ENCODE measurements at regions not wholly inside any gene's neighbourhood (a gene's known extent, or its start where the extent isn't known, plus 50 kb on each side); places are given as distances from the start of the nearest gene placed in this dataset.

- DNase-seq (ENCODE audit: low spot score) = no peak
Observed at GRCh38 chr2:215619022-215619958, 183.4 kb upstream of the FN1 start.

GRCh38 chr2:215618145-215618544 lies 182.3 kb upstream of the FN1 start:
- no peak for DNase-seq (ENCODE audit: low spot score)

GRCh38 chr2:215617060-215617824 lies 181.4 kb upstream of the FN1 start:
- no peak for DNase-seq (ENCODE audit: low spot score)

GRCh38 chr2:215615803-215616174 lies 179.9 kb upstream of the FN1 start:
- no peak for DNase-seq (ENCODE audit: low spot score)

- no peak for DNase-seq (ENCODE audit: low spot score)
Observed at GRCh38 chr2:215615067-215615802, 179.4 kb upstream of the FN1 start.

GRCh38 chr2:215614296-215614695 lies 178.4 kb upstream of the FN1 start:
- DNase-seq (ENCODE audit: low spot score) = no peak

GRCh38 chr2:215613888-215614287 lies 178.0 kb upstream of the FN1 start:
- DNase-seq (ENCODE audit: low spot score) = no peak

- DNase-seq (ENCODE audit: low spot score) = no peak
Observed at GRCh38 chr2:215613280-215613679, 177.4 kb upstream of the FN1 start.

GRCh38 chr2:215612786-215613185 lies 176.9 kb upstream of the FN1 start:
- no peak for DNase-seq (ENCODE audit: low spot score)

GRCh38 chr2:215611609-215612386 lies 175.9 kb upstream of the FN1 start:
- DNase-seq (ENCODE audit: low spot score) = no peak

- no peak for DNase-seq (ENCODE audit: low spot score)
Observed at GRCh38 chr2:215609089-215610032, 173.5 kb upstream of the FN1 start.

GRCh38 chr2:215607766-215608165 lies 171.9 kb upstream of the FN1 start:
- no peak for DNase-seq (ENCODE audit: low spot score)

GRCh38 chr2:215606219-215606618 lies 170.4 kb upstream of the FN1 start:
- DNase-seq (ENCODE audit: low spot score) = no peak

- DNase-seq (ENCODE audit: low spot score) = no peak
Observed at GRCh38 chr2:215605214-215605613, 169.3 kb upstream of the FN1 start.

GRCh38 chr2:215604606-215605005 lies 168.7 kb upstream of the FN1 start:
- no peak for DNase-seq (ENCODE audit: low spot score)

- DNase-seq (ENCODE audit: low spot score) = no peak
Observed at GRCh38 chr2:215603440-215603839, 167.6 kb upstream of the FN1 start.

GRCh38 chr2:215602997-215603396 lies 167.1 kb upstream of the FN1 start:
- DNase-seq (ENCODE audit: low spot score) = no peak

- no peak for DNase-seq (ENCODE audit: low spot score)
Observed at GRCh38 chr2:215601990-215602721, 166.3 kb upstream of the FN1 start.

- DNase-seq (ENCODE audit: low spot score) = no peak
Observed at GRCh38 chr2:215601526-215601925, 165.7 kb upstream of the FN1 start.
